Caco-2 (cell line): ENCODE measurements at regions not wholly inside any gene's neighbourhood (a gene's known extent, or its start where the extent isn't known, plus 50 kb on each side); places are given as distances from the start of the nearest gene placed in this dataset.

Source experiments
- BruUV-seq: library from RNA; stranded (reverse); fragments of 400-500 nt; replicated peaks from 2 replicates; lab custom pipeline; 2021; lab: Mats Ljungman, UMichigan
- CTCF ChIA-PET: fragments of 300-600 bp; sonication (Branson Sonifier 250); formaldehyde crosslinking; loops from one replicate; lab custom pipeline; 2022; ENCODE audit warnings: antibody characterized with exemption; lab: Charles Lee
- POLR2A ChIA-PET: fragments of 300-600 bp; sonication (Branson Sonifier 250); formaldehyde crosslinking; loops from one replicate; lab custom pipeline; 2022; ENCODE audit warnings: antibody characterized with exemption; lab: Charles Lee
- DNase-seq, 2 experiments: peaks; one replicate each; pipeline versions ENCODE4 v3.0.0 to v3.0.0-alpha.2; 2020 to 2022
- H3K27me3 ChIP-seq: replicated peaks from 2 replicates; pipeline ENCODE4 v1.6.0; 2011; ENCODE audit warnings: low read length; ENCODE audit not compliant: control insufficient read depth, insufficient read depth
- H3K36me3 ChIP-seq: 2 replicates; pipeline ENCODE4 v1.5.1; 2011; ENCODE audit warnings: low read length; ENCODE audit not compliant: control insufficient read depth, insufficient read depth
- H3K4me1 ChIP-seq: fragments of 250-450 bp; sonication (Bioruptor Pico); 2 replicates; pipeline ENCODE4 v1.5.1; 2020; ENCODE audit warnings: mild to moderate bottlenecking
- H3K4me3 ChIP-seq: 2 replicates; pipeline ENCODE4 v1.5.1; 2011; ENCODE audit warnings: low read depth, mild to moderate bottlenecking, control low read depth, low read length
- H3K9me3 ChIP-seq: fragments of 250-450 bp; sonication (Bioruptor Pico); 2 replicates; pipeline ENCODE4 v1.5.1; 2020; ENCODE audit warnings: mild to moderate bottlenecking, moderate library complexity
- H3K27ac Mint-ChIP-seq: one replicate; pipeline ENCODE4 v1.8.0; 2022; ENCODE audit warnings: mixed read lengths; ENCODE audit not compliant: unreplicated experiment
- H3K27me3 Mint-ChIP-seq: one replicate; pipeline ENCODE4 v1.8.0; 2022; ENCODE audit warnings: mixed read lengths; ENCODE audit not compliant: insufficient read depth, unreplicated experiment
- H3K36me3 Mint-ChIP-seq: one replicate; pipeline ENCODE4 v1.8.0; 2022; ENCODE audit warnings: mild to moderate bottlenecking, mixed read lengths; ENCODE audit not compliant: insufficient read depth, unreplicated experiment
- H3K4me1 Mint-ChIP-seq: one replicate; pipeline ENCODE4 v1.8.0; 2022; ENCODE audit warnings: low read depth, mixed read lengths; ENCODE audit not compliant: unreplicated experiment
- H3K4me3 Mint-ChIP-seq: one replicate; pipeline ENCODE4 v1.8.0; 2022; ENCODE audit warnings: mild to moderate bottlenecking, moderate library complexity, mixed read lengths; ENCODE audit not compliant: unreplicated experiment
- H3K9me3 Mint-ChIP-seq: one replicate; pipeline ENCODE4 v1.8.0; 2022; ENCODE audit warnings: mixed read lengths; ENCODE audit not compliant: unreplicated experiment
- intact Hi-C: fragments of 100-400 bp; cut with micrococcal nuclease; formaldehyde crosslinking; loops from one replicate; pipeline ENCODE4 v1.10.0; 2022; ENCODE audit not compliant: unreplicated experiment
- TF ChIP-seq, protein P1 (sequence below), 2 experiments: fragments of 200-600 bp in 1 of 2; IDR thresholded peaks; 1 replicate in 1 of 2; 2 replicates in 1 of 2; pipeline versions ENCODE4 v1.5.1 to v1.8.0; 2011 to 2022; ENCODE audit warnings: antibody characterized with exemption in 1 of 2, control low read depth in 1 of 2, inconsistent platforms in 1 of 2, low read depth in 1 of 2, low read length in 1 of 2, mild to moderate bottlenecking in 1 of 2, moderate library complexity in 1 of 2; ENCODE audit not compliant: insufficient read depth in 1 of 2, severe bottlenecking in 1 of 2, unreplicated experiment in 1 of 2

DNA sequence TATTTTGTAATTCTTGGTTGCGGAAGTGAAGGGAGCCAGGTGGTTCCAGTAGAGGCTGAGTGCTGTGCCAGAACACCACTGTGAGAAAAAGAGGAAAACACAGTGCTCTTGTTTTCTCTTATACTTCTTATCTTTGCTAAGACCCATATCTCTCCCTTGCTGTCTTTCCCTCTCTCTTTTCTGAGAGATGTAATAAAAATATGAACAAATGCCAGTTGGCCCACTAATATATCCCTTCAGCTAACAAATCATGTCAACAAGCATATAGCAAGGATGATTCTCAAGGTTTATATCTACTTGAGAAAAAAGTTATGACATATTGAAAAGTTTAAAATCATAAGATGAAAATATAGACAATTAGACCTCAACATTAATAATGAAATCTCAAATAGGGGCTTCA is 758.3 kb downstream of the HDGFL1 start:
- no peak for DNase-seq

DNA sequence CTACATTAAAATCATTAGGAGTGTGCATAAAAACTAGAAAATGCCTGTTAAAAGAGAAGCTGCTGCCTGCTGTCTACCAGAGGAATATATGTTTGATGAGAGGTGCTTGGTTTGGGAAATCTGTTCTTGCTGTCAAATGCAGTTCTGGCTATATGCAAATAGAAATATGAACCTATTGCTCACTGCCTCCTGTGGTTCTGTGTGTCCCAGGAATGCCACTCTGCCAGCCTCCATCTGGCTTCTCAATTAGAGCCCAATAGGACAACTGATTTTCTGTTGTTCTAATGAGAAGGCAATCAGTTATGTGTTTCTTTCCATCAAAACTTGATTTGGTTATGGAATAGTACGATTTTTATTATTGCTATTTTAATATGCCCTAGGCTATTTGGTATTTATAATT is 759.7 kb downstream of the HDGFL1 start:
- intact Hi-C loops: no loop called here
- no peak overlapping the region for H3K4me3 ChIP-seq
- CTCF ChIA-PET: no interaction called here

More for the DNA sequence above, 758.3 kb downstream of the HDGFL1 start:
- BruUV-seq: no TSS peak
- H3K4me1 ChIP-seq: no peaks in the 10 kb centered on the region
- intact Hi-C loops: no loop called here
- no peaks in the 10 kb centered on the region for H3K36me3 Mint-ChIP-seq
- no peaks in the 10 kb centered on the region for H3K36me3 ChIP-seq
- no peaks in the 10 kb centered on the region for H3K27me3 ChIP-seq
- H3K9me3 ChIP-seq: no peaks in the 10 kb centered on the region
- H3K4me3 ChIP-seq: no peak overlapping the region
- TF ChIP-seq, protein P1, sequence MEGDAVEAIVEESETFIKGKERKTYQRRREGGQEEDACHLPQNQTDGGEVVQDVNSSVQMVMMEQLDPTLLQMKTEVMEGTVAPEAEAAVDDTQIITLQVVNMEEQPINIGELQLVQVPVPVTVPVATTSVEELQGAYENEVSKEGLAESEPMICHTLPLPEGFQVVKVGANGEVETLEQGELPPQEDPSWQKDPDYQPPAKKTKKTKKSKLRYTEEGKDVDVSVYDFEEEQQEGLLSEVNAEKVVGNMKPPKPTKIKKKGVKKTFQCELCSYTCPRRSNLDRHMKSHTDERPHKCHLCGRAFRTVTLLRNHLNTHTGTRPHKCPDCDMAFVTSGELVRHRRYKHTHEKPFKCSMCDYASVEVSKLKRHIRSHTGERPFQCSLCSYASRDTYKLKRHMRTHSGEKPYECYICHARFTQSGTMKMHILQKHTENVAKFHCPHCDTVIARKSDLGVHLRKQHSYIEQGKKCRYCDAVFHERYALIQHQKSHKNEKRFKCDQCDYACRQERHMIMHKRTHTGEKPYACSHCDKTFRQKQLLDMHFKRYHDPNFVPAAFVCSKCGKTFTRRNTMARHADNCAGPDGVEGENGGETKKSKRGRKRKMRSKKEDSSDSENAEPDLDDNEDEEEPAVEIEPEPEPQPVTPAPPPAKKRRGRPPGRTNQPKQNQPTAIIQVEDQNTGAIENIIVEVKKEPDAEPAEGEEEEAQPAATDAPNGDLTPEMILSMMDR (IDR thresholded peaks at IDR 0.05; ENCODE audit: insufficient read depth in 1 of 2, low read depth in 1 of 2, low read length in 1 of 2, severe bottlenecking in 1 of 2, unreplicated experiment in 1 of 2): no peak
- no peaks in the 10 kb centered on the region for H3K27me3 Mint-ChIP-seq
- no peaks in the 10 kb centered on the region for H3K4me1 Mint-ChIP-seq
- H3K27ac Mint-ChIP-seq: no peak overlapping the region
- peaks cover 9% of the 10 kb centered on the region for H3K9me3 Mint-ChIP-seq
- CTCF ChIA-PET: no interaction called here
- H3K4me3 Mint-ChIP-seq: no peak overlapping the region
- POLR2A ChIA-PET: no interaction called here

DNA sequence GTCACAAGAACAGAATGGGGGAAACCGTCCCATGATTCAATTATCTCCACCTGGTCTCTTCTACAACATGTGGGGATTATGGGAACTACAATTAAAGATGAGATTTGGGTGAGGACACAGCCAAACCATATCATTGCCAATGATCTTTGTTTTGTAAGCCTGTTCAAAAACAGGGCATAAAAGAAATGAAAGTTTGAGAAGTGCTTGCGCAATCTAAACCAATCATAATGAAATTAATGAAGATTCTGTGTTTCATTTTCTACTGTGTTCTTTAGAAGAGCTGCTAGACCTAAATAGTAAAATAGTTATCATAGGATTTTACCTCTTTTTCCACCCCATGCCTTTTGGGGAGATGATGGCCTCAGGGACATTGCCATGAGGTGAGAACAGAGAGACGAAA is 761.3 kb downstream of the HDGFL1 start:
- H3K4me1 ChIP-seq: no peaks in the 10 kb centered on the region
- ChIA-PET POLR2A (no interaction called here), CTCF (no interaction called here)
- no peaks in the 10 kb centered on the region for H3K4me1 Mint-ChIP-seq
- DNase-seq: no peak
- intact Hi-C loops: no loop called here
- H3K4me3 ChIP-seq: no peak overlapping the region
- H3K9me3 ChIP-seq: no peaks in the 10 kb centered on the region
- no peaks in the 10 kb centered on the region for H3K27me3 ChIP-seq
- H3K27me3 Mint-ChIP-seq: no peaks in the 10 kb centered on the region
- H3K9me3 Mint-ChIP-seq: no peaks in the 10 kb centered on the region
- TF ChIP-seq, protein P1 (IDR thresholded peaks at IDR 0.05; ENCODE audit: insufficient read depth in 1 of 2, low read depth in 1 of 2, low read length in 1 of 2, severe bottlenecking in 1 of 2, unreplicated experiment in 1 of 2): no peak
- BruUV-seq: no TSS peak
- no peak overlapping the region for H3K4me3 Mint-ChIP-seq
- no peaks in the 10 kb centered on the region for H3K36me3 ChIP-seq
- H3K36me3 Mint-ChIP-seq: no peaks in the 10 kb centered on the region
- H3K27ac Mint-ChIP-seq: no peak overlapping the region

More for the DNA sequence above, 759.7 kb downstream of the HDGFL1 start:
- no peaks in the 10 kb centered on the region for H3K9me3 ChIP-seq
- no peaks in the 10 kb centered on the region for H3K27me3 Mint-ChIP-seq
- POLR2A ChIA-PET: no interaction called here
- BruUV-seq: no TSS peak
- no peak for DNase-seq
- H3K4me1 ChIP-seq: no peaks in the 10 kb centered on the region
- no peaks in the 10 kb centered on the region for H3K27me3 ChIP-seq
- no peaks in the 10 kb centered on the region for H3K36me3 Mint-ChIP-seq
- H3K4me3 Mint-ChIP-seq: no peak overlapping the region
- TF ChIP-seq, protein P1 (IDR thresholded peaks at IDR 0.05; ENCODE audit: insufficient read depth in 1 of 2, low read depth in 1 of 2, low read length in 1 of 2, severe bottlenecking in 1 of 2, unreplicated experiment in 1 of 2): no peak
- no peak overlapping the region for H3K27ac Mint-ChIP-seq
- H3K4me1 Mint-ChIP-seq: no peaks in the 10 kb centered on the region
- H3K9me3 Mint-ChIP-seq: no peaks in the 10 kb centered on the region
- H3K36me3 ChIP-seq: no peaks in the 10 kb centered on the region
